ENCODE measurements at regions not wholly inside any gene's neighbourhood (a gene's known extent, or its start where the extent isn't known, plus 50 kb on each side); places are given as distances from the start of the nearest gene placed in this dataset.
"Not testable (repeated sequence)": the region's sequence is repeated elsewhere in the genome, so short reads cannot be mapped to it uniquely, and the experiment has no call there.

GRCh38 chr5:124036786-124037185, 524.8 kb downstream of the CSNK1G3 start:
- DNase-seq (ENCODE audit: low read depth, low spot score): no peak

- DNase-seq (ENCODE audit: low read depth, low spot score): no peak
Observed at GRCh38 chr5:124034963-124035362, 523.0 kb downstream of the CSNK1G3 start.

GRCh38 chr5:124034083-124034700, 522.2 kb downstream of the CSNK1G3 start:
- DNase-seq (ENCODE audit: low read depth, low spot score): no peak

GRCh38 chr5:124030043-124030491, 518.1 kb downstream of the CSNK1G3 start:
- DNase-seq (ENCODE audit: low read depth, low spot score): no peak

- DNase-seq (ENCODE audit: low read depth, low spot score): no peak
Observed at GRCh38 chr5:124027441-124027840, 515.5 kb downstream of the CSNK1G3 start.

GRCh38 chr5:124025306-124025845, 513.4 kb downstream of the CSNK1G3 start:
- DNase-seq (ENCODE audit: low read depth, low spot score): no peak

- DNase-seq (ENCODE audit: low read depth, low spot score): no peak
Observed at GRCh38 chr5:124022966-124023365, 511.0 kb downstream of the CSNK1G3 start.

GRCh38 chr5:124021776-124022175, 509.8 kb downstream of the CSNK1G3 start:
- DNase-seq (ENCODE audit: low read depth, low spot score): no peak

GRCh38 chr5:124021066-124021641, 509.2 kb downstream of the CSNK1G3 start:
- DNase-seq (ENCODE audit: low read depth, low spot score): no peak

- DNase-seq (ENCODE audit: low read depth, low spot score): not testable (repeated sequence)
Observed at GRCh38 chr5:124017321-124017720, 505.3 kb downstream of the CSNK1G3 start.

GRCh38 chr5:124007675-124008398, 495.9 kb downstream of the CSNK1G3 start:
- no peak for DNase-seq (ENCODE audit: low read depth, low spot score)

GRCh38 chr5:124001036-124001615, 489.1 kb downstream of the CSNK1G3 start:
- DNase-seq (ENCODE audit: low read depth, low spot score): no peak

GRCh38 chr5:124000538-124000937, 488.6 kb downstream of the CSNK1G3 start:
- no peak for DNase-seq (ENCODE audit: low read depth, low spot score)

- DNase-seq (ENCODE audit: low read depth, low spot score): no peak
Observed at GRCh38 chr5:123997462-123998215, 485.7 kb downstream of the CSNK1G3 start.

GRCh38 chr5:123997064-123997461, 485.1 kb downstream of the CSNK1G3 start:
- no peak for DNase-seq (ENCODE audit: low read depth, low spot score)

- DNase-seq (ENCODE audit: low read depth, low spot score): no peak
Observed at GRCh38 chr5:123992641-123993040, 480.7 kb downstream of the CSNK1G3 start.

GRCh38 chr5:123987956-123988355, 476.0 kb downstream of the CSNK1G3 start:
- DNase-seq (ENCODE audit: low read depth, low spot score): no peak

- DNase-seq (ENCODE audit: low read depth, low spot score): no peak
Observed at GRCh38 chr5:123976379-123977033, 464.5 kb downstream of the CSNK1G3 start.

GRCh38 chr5:123975521-123975920, 463.5 kb downstream of the CSNK1G3 start:
- DNase-seq (ENCODE audit: low read depth, low spot score): not testable (repeated sequence)

- DNase-seq (ENCODE audit: low read depth, low spot score): no peak
Observed at GRCh38 chr5:123966781-123967180, 454.8 kb downstream of the CSNK1G3 start.

- DNase-seq (ENCODE audit: low read depth, low spot score): no peak
Observed at GRCh38 chr5:123965626-123966025, 453.6 kb downstream of the CSNK1G3 start.

Measured in smooth muscle cell of the brain vasculature (primary cell).